GM23338 (cell line): ENCODE measurements at regions not wholly inside any gene's neighbourhood (a gene's known extent, or its start where the extent isn't known, plus 50 kb on each side); places are given as distances from the start of the nearest gene placed in this dataset.

ENCODE experiments used
- ATAC-seq: fragments of 200-7000 bp; cut with Tn5 transposase; 3 replicates; pipeline ENCODE4 v1.9.1; 2020
- DNase-seq: peaks from one replicate; pipeline ENCODE4 v3.0.0-alpha.2; 2015; ENCODE audit warnings: low spot score
- H2AFZ ChIP-seq: fragments of 200-600 bp; sonication (generic); 2 replicates; pipeline ENCODE4 v1.8.0; 2016; ENCODE audit warnings: antibody characterized with exemption, mild to moderate bottlenecking, moderate library complexity
- H3F3A ChIP-seq: fragments of 200-600 bp; sonication (generic); replicated peaks from 2 replicates; pipeline ENCODE4 v1.8.0; 2017; ENCODE audit warnings: antibody characterized with exemption, mixed run types, low read depth
- H3K27ac ChIP-seq: fragments of 200-600 bp; sonication (generic); 2 replicates; pipeline ENCODE4 v1.6.1; 2016; ENCODE audit warnings: low read depth
- H3K27me3 ChIP-seq: fragments of 200-600 bp; sonication (generic); 2 replicates; pipeline ENCODE4 v1.8.0; 2016; ENCODE audit warnings: mild to moderate bottlenecking, mixed run types, moderate library complexity; ENCODE audit not compliant: insufficient read depth
- H3K36me3 ChIP-seq: fragments of 200-600 bp; sonication (generic); 2 replicates; pipeline ENCODE4 v1.8.0; 2016; ENCODE audit warnings: mild to moderate bottlenecking; ENCODE audit not compliant: insufficient read depth
- H3K4me1 ChIP-seq: fragments of 200-600 bp; sonication (generic); 2 replicates; pipeline ENCODE4 v1.8.0; 2016; ENCODE audit warnings: mild to moderate bottlenecking, moderate library complexity; ENCODE audit not compliant: insufficient read depth
- H3K4me2 ChIP-seq: fragments of 200-600 bp; sonication (generic); 2 replicates; pipeline ENCODE4 v1.7.1; 2017; ENCODE audit warnings: mixed run types
- H3K4me3 ChIP-seq: fragments of 200-600 bp; sonication (generic); 2 replicates; pipeline ENCODE4 v1.6.1; 2016; ENCODE audit warnings: mixed run types
- H3K79me2 ChIP-seq: fragments of 200-600 bp; sonication (generic); replicated peaks from 2 replicates; pipeline ENCODE4 v1.8.0; 2017; ENCODE audit warnings: mild to moderate bottlenecking; ENCODE audit not compliant: insufficient read depth
- H3K9me2 ChIP-seq: fragments of 200-600 bp; sonication (generic); 2 replicates; pipeline ENCODE4 v1.8.0; 2017; ENCODE audit not compliant: insufficient read depth
- H4K20me1 ChIP-seq: fragments of 200-600 bp; sonication (generic); replicated peaks from 2 replicates; pipeline ENCODE4 v1.8.0; 2017; ENCODE audit warnings: mild to moderate bottlenecking; ENCODE audit not compliant: insufficient read depth
- H3K27ac Mint-ChIP-seq: 2 replicates; pipeline ENCODE4 v1.8.0; 2020; ENCODE audit warnings: inconsistent platforms, mild to moderate bottlenecking, moderate library complexity, mixed read lengths
- H3K27me3 Mint-ChIP-seq: 3 replicates; pipeline ENCODE4 v1.8.0; 2022; ENCODE audit warnings: low read depth, mild to moderate bottlenecking, moderate library complexity, mixed read lengths, inconsistent platforms; ENCODE audit not compliant: insufficient read depth, poor library complexity
- H3K36me3 Mint-ChIP-seq: 3 replicates; pipeline ENCODE4 v1.8.0; 2021; ENCODE audit warnings: low read depth, mild to moderate bottlenecking, inconsistent platforms, moderate library complexity, mixed read lengths
- H3K4me1 Mint-ChIP-seq: 3 replicates; pipeline ENCODE4 v1.8.0; 2020; ENCODE audit warnings: mild to moderate bottlenecking, inconsistent platforms, mixed read lengths
- H3K4me3 Mint-ChIP-seq: 3 replicates; pipeline ENCODE4 v1.8.0; 2021; ENCODE audit warnings: moderate library complexity, mild to moderate bottlenecking, inconsistent platforms, mixed read lengths
- H3K9me3 Mint-ChIP-seq: 3 replicates; pipeline ENCODE4 v1.8.0; 2020; ENCODE audit warnings: moderate library complexity, mild to moderate bottlenecking, inconsistent platforms, mixed read lengths
- CREB1 ChIP-seq: fragments of 250-450 bp; sonication (Bioruptor Pico); IDR thresholded peaks from 2 replicates; pipeline ENCODE4 v1.5.0; 2020; ENCODE audit warnings: low read depth, mild to moderate bottlenecking, moderate library complexity
- EZH2phosphoT487 ChIP-seq: fragments of 200-600 bp; sonication (generic); IDR thresholded peaks from one replicate; pipeline ENCODE4 v1.8.1; 2018; ENCODE audit warnings: antibody characterized with exemption; ENCODE audit not compliant: unreplicated experiment
- NANOG ChIP-seq: IDR thresholded peaks from 2 replicates; pipeline ENCODE4 v1.6.1; 2016; ENCODE audit warnings: antibody characterized with exemption, borderline replicate concordance
- POLR2AphosphoS5 ChIP-seq: IDR thresholded peaks from 2 replicates; pipeline ENCODE4 v1.6.1; 2016; ENCODE audit warnings: antibody characterized with exemption, low read depth
- STAT1 ChIP-seq: IDR thresholded peaks from one replicate; pipeline ENCODE4 v1.6.1; 2016; ENCODE audit warnings: antibody characterized with exemption; ENCODE audit not compliant: unreplicated experiment
- ZNF114 ChIP-seq: fragments of 250-450 bp; sonication (Bioruptor Pico); IDR thresholded peaks from 2 replicates; pipeline ENCODE4 v1.5.0; 2020; ENCODE audit warnings: mild to moderate bottlenecking, moderate library complexity
- ZNF331 ChIP-seq: fragments of 250-450 bp; sonication (Bioruptor Pico); IDR thresholded peaks from 2 replicates; pipeline ENCODE4 v1.5.0; 2020; ENCODE audit warnings: low read depth, mild to moderate bottlenecking, moderate library complexity
- ZNF462 ChIP-seq: fragments of 250-450 bp; sonication (Bioruptor Pico); IDR thresholded peaks from 2 replicates; pipeline ENCODE4 v1.5.0; 2020; ENCODE audit warnings: mild to moderate bottlenecking, moderate library complexity
- TF ChIP-seq, protein P1 (sequence below): IDR thresholded peaks from 2 replicates; pipeline ENCODE4 v1.6.1; 2016; ENCODE audit warnings: antibody characterized with exemption
- TF ChIP-seq, protein P2 (sequence below), 2 experiments: fragments of 200-600 bp in 1 of 2; sonication (generic) in 1 of 2; conservative IDR thresholded peaks; 2 replicates each; pipeline versions ENCODE4 v1.5.1 to v1.6.1; 2016 to 2017; ENCODE audit warnings: antibody characterized with exemption in 2 of 2, low read depth in 2 of 2, mild to moderate bottlenecking in 2 of 2, moderate library complexity in 1 of 2

GRCh38 chr6:21325201-21325856, 268.2 kb upstream of the SOX4 start:
- Histone ChIP-seq H3K27ac (0 out of 2 replicates have a peak overlapping the region, but pooled peaks have one; percentile 60), H4K20me1 (no peaks in the 10 kb centered on the region), H3K9me2 (no peaks in the 10 kb centered on the region), H3K79me2 (no peaks in the 10 kb centered on the region), H3K4me3 (no peak overlapping the region), H3K4me2 (no peak overlapping the region), H3K36me3 (no peaks in the 10 kb centered on the region), H3K4me1 (peaks cover 5% of the 10 kb centered on the region; the same call in 1 of the 2 replicates), H3K27me3 (no peaks in the 10 kb centered on the region), H2AFZ (0 out of 2 replicates have a peak overlapping the region, but pooled peaks have one; percentile 33), H3F3A (no peaks in the 10 kb centered on the region)
- no peaks in the 10 kb centered on the region for H3K36me3 Mint-ChIP-seq
- peaks cover 14% of the 10 kb centered on the region for H3K4me1 Mint-ChIP-seq
- ATAC-seq: no peak
- H3K27me3 Mint-ChIP-seq: peaks cover 8% of the 10 kb centered on the region
- TF ChIP-seq ZNF462 (CRISPR knock-in tag): no peak
- TF ChIP-seq CREB1 (CRISPR knock-in tag): no peak
- TF ChIP-seq ZNF114 (CRISPR knock-in tag): no peak
- TF ChIP-seq ZNF331 (CRISPR knock-in tag): no peak
- TF ChIP-seq, protein P1, sequence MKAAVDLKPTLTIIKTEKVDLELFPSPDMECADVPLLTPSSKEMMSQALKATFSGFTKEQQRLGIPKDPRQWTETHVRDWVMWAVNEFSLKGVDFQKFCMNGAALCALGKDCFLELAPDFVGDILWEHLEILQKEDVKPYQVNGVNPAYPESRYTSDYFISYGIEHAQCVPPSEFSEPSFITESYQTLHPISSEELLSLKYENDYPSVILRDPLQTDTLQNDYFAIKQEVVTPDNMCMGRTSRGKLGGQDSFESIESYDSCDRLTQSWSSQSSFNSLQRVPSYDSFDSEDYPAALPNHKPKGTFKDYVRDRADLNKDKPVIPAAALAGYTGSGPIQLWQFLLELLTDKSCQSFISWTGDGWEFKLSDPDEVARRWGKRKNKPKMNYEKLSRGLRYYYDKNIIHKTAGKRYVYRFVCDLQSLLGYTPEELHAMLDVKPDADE: no peak
- TF ChIP-seq POLR2AphosphoS5: no peak
- TF ChIP-seq EZH2phosphoT487: no peak
- TF ChIP-seq, protein P2, sequence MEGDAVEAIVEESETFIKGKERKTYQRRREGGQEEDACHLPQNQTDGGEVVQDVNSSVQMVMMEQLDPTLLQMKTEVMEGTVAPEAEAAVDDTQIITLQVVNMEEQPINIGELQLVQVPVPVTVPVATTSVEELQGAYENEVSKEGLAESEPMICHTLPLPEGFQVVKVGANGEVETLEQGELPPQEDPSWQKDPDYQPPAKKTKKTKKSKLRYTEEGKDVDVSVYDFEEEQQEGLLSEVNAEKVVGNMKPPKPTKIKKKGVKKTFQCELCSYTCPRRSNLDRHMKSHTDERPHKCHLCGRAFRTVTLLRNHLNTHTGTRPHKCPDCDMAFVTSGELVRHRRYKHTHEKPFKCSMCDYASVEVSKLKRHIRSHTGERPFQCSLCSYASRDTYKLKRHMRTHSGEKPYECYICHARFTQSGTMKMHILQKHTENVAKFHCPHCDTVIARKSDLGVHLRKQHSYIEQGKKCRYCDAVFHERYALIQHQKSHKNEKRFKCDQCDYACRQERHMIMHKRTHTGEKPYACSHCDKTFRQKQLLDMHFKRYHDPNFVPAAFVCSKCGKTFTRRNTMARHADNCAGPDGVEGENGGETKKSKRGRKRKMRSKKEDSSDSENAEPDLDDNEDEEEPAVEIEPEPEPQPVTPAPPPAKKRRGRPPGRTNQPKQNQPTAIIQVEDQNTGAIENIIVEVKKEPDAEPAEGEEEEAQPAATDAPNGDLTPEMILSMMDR (conservative IDR thresholded peaks at IDR 0.05; ENCODE audit: low read depth in 2 of 2): no peak
- TF ChIP-seq NANOG: no peak
- TF ChIP-seq STAT1: no peak
- DNase-seq: no peak
- no peaks in the 10 kb centered on the region; the same call in 2 of the 3 replicates for H3K9me3 Mint-ChIP-seq
- no peak overlapping the region for H3K4me3 Mint-ChIP-seq
- peak overlapping the region; percentile 52; the same call in 1 of the 2 replicates for H3K27ac Mint-ChIP-seq
